ENCODE measurements at regions not wholly inside any gene's neighbourhood (a gene's known extent, or its start where the extent isn't known, plus 50 kb on each side); places are given as distances from the start of the nearest gene placed in this dataset.
"Not testable (repeated sequence)": the region's sequence is repeated elsewhere in the genome, so short reads cannot be mapped to it uniquely, and the experiment has no call there.

- no peak for DNase-seq (ENCODE audit: low read depth)
Measured at GRCh38 chr6:131336596-131336995, 201.3 kb downstream of the AKAP7 start.

- not testable (repeated sequence) for DNase-seq (ENCODE audit: low read depth)
Measured at GRCh38 chr6:131346896-131347295, 211.6 kb downstream of the AKAP7 start.

- DNase-seq (ENCODE audit: low read depth) = no peak
Measured at GRCh38 chr6:131348572-131348971, 213.3 kb downstream of the AKAP7 start.

- no peak for DNase-seq (ENCODE audit: low read depth)
Measured at GRCh38 chr6:131349199-131349598, 213.9 kb downstream of the AKAP7 start.

GRCh38 chr6:131353106-131353505 is 217.8 kb downstream of the AKAP7 start:
- no peak for DNase-seq (ENCODE audit: low read depth)

- no peak for DNase-seq (ENCODE audit: low read depth)
Measured at GRCh38 chr6:131353876-131354275, 218.6 kb downstream of the AKAP7 start.

- no peak for DNase-seq (ENCODE audit: low read depth)
Measured at GRCh38 chr6:131354356-131354755, 218.7 kb upstream of the ARG1 start.

- DNase-seq (ENCODE audit: low read depth) = no peak
Measured at GRCh38 chr6:131356161-131356560, 216.9 kb upstream of the ARG1 start.

- DNase-seq (ENCODE audit: low read depth) = no peak
Measured at GRCh38 chr6:131357501-131357900, 215.5 kb upstream of the ARG1 start.

GRCh38 chr6:131362070-131362469 is 211.0 kb upstream of the ARG1 start:
- peak; percentile 58 for DNase-seq (ENCODE audit: low read depth)

DNA sequence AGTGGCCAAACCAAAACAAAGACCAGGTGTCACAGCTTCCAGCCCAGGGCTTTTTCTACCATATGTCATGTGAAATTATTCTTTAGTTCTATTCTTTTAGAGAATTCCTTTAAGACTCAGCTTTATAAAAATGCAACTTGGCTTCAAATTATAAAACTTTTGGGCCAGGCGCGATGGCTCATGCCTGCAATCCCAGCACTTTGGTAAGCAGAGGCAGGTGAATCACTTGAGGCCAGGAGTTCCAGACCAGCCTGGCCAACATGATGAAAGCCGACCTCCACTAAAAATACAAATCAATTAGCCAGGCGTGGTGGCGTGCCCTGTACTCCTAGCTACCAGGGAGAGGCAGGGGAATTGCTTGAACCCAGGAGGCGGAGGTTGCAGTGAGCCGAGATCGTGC is 210.3 kb upstream of the ARG1 start:
- no peak for DNase-seq (ENCODE audit: low read depth)

DNA sequence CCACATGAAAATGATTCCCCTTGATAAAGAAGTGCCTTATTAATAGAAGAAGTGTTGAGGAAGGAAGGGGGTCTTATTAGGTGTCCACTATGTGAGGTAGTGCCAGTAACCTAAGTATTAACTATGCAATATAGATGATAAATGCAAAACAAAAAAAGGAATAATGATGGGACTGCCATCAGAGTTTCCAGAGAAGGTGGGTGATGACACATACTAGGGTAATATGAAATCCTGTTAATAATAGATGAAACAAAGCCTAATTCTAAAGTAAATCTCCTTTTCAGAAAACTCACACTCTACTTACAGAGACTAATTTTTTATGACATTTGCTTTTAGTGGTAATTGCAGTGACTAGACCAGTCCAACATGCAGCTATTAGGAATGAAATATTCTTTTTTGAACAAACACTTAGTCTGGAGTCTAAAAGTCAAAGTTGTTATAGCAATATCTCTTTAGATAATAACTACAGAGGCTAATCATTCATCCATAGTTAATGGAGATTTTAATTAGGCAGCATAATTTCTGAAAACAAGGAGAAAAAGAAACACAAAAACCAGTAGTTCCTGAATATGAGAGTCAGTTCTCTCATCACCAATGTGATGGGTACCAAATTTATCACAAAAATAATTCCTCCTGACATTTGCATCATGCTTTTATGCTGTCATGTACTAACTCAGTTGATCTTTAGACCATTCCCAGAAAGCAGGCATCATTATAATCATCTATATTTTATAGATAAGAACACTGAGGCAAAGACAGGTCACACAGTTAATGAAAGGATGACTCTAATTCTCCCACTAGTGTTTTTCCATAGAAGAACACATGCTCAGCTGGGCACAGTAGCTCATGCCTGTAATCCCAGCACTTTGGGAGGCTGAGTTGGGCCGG is 208.8 kb upstream of the ARG1 start:
- DNase-seq (ENCODE audit: low read depth) = no peak

DNA sequence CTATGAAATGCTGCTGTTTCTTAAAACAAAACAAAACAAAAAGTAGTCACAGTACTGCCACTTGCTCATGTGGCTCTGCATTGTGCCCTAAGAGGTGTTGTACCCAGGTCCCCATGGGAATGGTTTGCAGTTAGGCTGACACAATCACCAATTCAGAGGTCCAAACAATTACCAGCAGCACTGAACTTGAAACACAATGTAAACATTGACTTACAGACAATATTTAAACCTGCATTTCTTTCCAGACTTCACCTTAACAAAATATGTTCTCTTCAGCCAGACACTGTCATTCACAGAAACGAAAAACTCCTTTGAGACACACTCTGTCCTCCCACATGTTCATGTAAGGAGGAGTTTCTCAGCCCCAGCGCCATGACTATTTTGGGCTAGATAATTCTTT is 206.8 kb upstream of the ARG1 start:
- DNase-seq (ENCODE audit: low read depth) = no peak

- DNase-seq (ENCODE audit: low read depth) = no peak
Measured at GRCh38 chr6:131367206-131367873, 205.7 kb upstream of the ARG1 start.

DNA sequence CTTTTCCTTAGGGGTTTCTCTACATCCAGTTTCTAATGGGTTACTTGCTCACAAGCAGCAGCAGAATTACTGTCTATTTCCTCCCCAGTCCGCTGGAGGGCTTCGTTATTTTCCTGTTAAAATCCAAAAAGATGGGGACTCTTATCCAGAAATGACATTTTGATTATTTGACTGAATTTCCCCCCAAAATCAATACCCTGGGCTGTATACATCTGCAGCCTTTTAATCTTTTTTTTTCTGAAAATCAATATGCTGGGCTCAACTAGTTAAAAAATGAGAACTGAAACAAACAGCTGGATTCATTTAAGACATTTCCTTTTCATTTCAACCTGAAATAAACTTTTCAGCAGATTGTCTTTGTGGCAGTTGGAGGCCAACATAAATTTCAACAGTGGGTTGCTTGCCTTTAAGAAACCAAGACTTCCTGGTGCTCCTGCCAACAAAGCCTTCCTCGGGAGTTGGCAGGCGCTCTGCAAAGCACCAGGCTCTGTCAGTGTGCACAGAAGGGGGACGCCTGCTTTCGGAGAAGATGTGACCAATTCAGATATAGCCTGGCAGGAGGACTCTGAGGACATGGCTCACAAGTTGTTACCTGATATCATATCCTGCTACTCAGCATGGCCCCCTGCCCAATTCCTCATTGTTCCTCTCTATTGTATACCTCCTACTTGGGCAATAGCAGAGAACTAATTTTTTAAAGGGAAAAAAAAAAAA is 204.7 kb upstream of the ARG1 start:
- DNase-seq (ENCODE audit: low read depth) = peak; percentile 84

DNA sequence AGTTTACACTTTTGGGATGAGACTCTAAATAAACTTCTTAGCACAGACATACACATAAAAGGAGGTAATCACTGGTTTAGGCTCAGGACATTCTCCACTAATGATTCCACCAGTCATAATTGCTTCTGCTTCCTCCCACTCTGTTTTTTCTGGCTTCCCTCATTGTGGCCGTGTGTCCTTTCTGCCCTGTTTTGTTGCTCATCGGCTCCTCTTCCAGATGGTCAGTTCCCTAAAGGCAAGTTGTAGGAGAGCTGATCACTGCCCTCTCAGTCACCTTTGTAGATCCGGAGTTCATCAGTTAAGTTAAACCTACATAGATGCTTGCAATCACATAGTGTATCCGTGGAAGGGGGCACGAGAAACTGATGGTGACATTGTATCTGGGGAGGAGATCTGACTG is 200.5 kb upstream of the ARG1 start:
- peak; percentile 93 for DNase-seq (ENCODE audit: low read depth)

DNA sequence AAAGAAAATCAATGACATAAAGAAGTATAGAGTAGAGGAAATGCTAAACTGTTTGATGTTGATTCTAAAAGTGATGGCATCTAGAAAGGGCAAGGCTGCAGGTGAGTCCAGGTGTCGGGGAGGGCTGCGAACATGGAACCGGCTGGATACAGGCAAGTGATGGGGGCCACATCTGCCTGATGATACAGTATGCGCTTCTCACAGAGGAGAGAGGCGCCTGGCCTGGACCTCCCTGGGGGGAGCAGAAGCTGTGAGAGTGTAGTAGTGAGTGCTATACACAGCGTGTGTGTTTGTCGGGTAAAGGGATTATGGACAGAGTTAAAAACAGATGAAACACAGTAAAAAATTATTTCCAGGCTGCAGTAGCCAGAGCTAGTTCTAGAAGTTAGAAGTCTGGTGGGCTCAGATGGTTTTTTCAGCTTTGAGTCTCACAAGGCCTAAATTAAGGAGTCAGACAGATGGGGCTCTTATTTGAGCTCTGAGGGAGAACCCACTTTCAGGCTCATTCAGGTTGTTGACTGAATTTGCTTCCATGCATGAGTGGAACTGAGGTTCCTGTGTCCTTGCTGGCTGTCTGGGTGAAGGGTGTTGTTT is 195.8 kb upstream of the ARG1 start:
- DNase-seq (ENCODE audit: low read depth) = no peak

- no peak for DNase-seq (ENCODE audit: low read depth)
Measured at GRCh38 chr6:131378874-131379273, 194.2 kb upstream of the ARG1 start.

DNA sequence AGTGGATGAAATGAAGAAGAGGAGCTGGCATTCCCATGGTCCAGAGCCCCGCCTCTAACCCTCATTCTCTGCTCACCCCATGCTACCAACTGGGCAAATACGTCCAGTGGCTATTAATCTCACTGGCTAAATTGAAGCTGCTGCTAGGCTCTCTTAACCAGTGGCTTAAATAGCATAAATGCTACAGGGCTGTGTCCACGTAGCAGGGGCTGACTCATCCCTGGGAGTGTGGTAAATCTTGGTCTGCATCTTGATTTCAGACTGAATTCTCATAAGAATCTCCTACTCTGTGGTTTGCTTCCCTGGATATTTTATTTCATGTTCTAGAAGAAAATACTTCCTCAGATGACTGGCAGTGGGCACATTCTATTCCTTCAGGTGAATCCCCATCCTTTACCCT is 193.1 kb upstream of the ARG1 start:
- DNase-seq (ENCODE audit: low read depth) = peak; percentile 94

DNA sequence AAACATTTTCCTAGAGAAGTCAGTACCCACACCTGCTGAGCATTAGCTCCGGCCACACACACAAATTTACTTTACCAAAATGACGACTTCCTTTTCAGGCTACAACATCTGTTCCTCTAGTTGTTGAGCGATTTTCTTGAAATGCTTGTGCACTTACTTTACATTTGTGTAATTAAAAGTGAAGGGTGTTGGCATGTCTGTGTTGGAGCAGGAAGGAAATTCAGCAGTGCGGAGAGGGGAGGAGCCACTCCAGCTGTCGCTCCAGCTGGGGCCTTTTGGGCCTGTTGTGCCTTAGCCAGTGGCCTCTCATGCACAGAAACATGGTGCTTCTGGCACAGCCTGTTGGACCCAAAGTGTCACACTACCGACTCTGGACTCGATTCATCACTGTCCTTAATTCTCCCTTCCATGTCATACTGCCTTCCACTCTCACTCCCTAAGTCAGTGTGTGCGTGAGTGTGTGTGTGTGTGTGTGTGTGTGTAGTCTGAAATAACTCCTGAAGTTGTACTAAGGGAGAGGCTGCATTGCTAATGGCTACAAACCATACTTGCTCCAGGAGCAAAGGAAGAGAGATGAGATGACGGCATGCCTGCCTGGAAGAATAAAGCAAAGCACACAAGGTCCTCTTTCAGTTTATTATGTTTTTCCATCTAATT is 191.8 kb upstream of the ARG1 start:
- no peak for DNase-seq (ENCODE audit: low read depth)

- DNase-seq (ENCODE audit: low read depth) = no peak
Measured at GRCh38 chr6:131381709-131382093, 191.3 kb upstream of the ARG1 start.

GRCh38 chr6:131382631-131383030 is 190.4 kb upstream of the ARG1 start:
- no peak for DNase-seq (ENCODE audit: low read depth)

All from RPMI7951 (cell line).